HL-60 (cell line): ENCODE measurements at regions not wholly inside any gene's neighbourhood (a gene's known extent, or its start where the extent isn't known, plus 50 kb on each side); places are given as distances from the start of the nearest gene placed in this dataset.

Experiments used
- DNase-seq, 2 experiments: peaks; one replicate each; pipeline ENCODE4 v3.0.0-alpha.2; 2010 to 2020; ENCODE audit warnings: low read depth in 1 of 2, low spot score in 1 of 2
- H3K27ac ChIP-seq: fragments of 250-450 bp; sonication (Bioruptor Pico); replicated peaks from 2 replicates; pipeline ENCODE4 v1.5.1; 2020; ENCODE audit warnings: mild to moderate bottlenecking, moderate library complexity
- H3K27me3 ChIP-seq: fragments of 250-450 bp; sonication (Bioruptor Pico); 2 replicates; pipeline ENCODE4 v1.5.1; 2021; ENCODE audit warnings: mild to moderate bottlenecking, moderate library complexity; ENCODE audit not compliant: insufficient read depth, poor library complexity, severe bottlenecking
- H3K4me3 ChIP-seq: replicated peaks from 2 replicates; pipeline ENCODE4 v1.5.1; 2011; ENCODE audit warnings: mild to moderate bottlenecking, control low read depth, low read length; ENCODE audit not compliant: insufficient read depth
- GABPA ChIP-seq: IDR thresholded peaks from 2 replicates; pipeline ENCODE4 v1.6.1; 2012; ENCODE audit warnings: low read depth
- POLR2AphosphoS5 ChIP-seq: IDR thresholded peaks from 2 replicates; pipeline ENCODE4 v1.6.1; 2012; ENCODE audit warnings: low read depth
- SPI1 ChIP-seq: IDR thresholded peaks from 2 replicates; pipeline ENCODE4 v1.6.1; 2012; ENCODE audit warnings: low read depth, mild to moderate bottlenecking, borderline replicate concordance
- TF ChIP-seq, protein P1 (sequence below): IDR thresholded peaks from 2 replicates; pipeline ENCODE4 v1.6.1; 2012; ENCODE audit warnings: low read depth; ENCODE audit not compliant: insufficient replicate concordance
- TF ChIP-seq, protein P2 (sequence below): IDR thresholded peaks from one replicate; pipeline ENCODE4 v1.5.1; 2011; ENCODE audit warnings: low read length, control low read depth, inconsistent platforms; ENCODE audit not compliant: insufficient read depth

DNA sequence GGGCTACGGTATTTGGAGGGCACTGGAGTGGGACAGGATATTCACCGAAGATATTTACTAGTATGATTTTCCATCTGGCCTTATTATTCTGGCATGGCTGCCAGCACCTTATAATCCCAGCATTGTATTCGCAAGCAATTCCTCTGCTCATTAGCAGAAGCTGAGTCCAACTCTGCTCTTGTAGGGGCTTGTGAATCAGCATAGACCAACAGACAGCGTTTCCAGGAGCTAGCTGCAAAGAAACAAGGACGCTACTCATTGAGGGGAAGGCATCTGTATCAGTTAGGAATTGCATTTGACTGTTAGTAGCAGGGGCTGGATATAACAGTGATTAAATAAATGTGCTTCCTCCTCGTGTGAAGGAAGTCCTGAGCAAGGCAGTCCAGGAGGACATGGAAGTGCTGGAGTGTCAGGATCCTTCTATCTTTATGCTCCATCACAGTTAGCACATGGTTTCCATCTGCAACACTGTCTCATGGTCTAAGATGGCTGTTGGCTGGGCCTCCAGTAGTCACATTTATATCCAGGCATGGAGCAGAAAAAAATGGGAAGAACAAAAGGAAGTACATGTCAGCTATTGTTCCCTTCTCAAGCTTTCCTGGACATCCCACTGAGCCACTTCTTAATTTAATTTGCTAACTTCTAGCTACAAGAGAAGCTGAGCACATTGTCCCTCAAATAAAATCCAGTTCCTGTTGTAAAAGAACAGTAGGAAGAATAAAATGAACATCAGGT lies 214.1 kb downstream of the C1D start:
- Histone ChIP-seq H3K27ac (no peak overlapping the region), H3K27me3 (peaks cover 4% of the 10 kb centered on the region), H3K4me3 (no peak overlapping the region)
- DNase-seq, result no peak
- TF ChIP-seq, protein P1, sequence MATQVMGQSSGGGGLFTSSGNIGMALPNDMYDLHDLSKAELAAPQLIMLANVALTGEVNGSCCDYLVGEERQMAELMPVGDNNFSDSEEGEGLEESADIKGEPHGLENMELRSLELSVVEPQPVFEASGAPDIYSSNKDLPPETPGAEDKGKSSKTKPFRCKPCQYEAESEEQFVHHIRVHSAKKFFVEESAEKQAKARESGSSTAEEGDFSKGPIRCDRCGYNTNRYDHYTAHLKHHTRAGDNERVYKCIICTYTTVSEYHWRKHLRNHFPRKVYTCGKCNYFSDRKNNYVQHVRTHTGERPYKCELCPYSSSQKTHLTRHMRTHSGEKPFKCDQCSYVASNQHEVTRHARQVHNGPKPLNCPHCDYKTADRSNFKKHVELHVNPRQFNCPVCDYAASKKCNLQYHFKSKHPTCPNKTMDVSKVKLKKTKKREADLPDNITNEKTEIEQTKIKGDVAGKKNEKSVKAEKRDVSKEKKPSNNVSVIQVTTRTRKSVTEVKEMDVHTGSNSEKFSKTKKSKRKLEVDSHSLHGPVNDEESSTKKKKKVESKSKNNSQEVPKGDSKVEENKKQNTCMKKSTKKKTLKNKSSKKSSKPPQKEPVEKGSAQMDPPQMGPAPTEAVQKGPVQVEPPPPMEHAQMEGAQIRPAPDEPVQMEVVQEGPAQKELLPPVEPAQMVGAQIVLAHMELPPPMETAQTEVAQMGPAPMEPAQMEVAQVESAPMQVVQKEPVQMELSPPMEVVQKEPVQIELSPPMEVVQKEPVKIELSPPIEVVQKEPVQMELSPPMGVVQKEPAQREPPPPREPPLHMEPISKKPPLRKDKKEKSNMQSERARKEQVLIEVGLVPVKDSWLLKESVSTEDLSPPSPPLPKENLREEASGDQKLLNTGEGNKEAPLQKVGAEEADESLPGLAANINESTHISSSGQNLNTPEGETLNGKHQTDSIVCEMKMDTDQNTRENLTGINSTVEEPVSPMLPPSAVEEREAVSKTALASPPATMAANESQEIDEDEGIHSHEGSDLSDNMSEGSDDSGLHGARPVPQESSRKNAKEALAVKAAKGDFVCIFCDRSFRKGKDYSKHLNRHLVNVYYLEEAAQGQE, result no peak
- TF ChIP-seq POLR2AphosphoS5, result no peak
- TF ChIP-seq, protein P2, sequence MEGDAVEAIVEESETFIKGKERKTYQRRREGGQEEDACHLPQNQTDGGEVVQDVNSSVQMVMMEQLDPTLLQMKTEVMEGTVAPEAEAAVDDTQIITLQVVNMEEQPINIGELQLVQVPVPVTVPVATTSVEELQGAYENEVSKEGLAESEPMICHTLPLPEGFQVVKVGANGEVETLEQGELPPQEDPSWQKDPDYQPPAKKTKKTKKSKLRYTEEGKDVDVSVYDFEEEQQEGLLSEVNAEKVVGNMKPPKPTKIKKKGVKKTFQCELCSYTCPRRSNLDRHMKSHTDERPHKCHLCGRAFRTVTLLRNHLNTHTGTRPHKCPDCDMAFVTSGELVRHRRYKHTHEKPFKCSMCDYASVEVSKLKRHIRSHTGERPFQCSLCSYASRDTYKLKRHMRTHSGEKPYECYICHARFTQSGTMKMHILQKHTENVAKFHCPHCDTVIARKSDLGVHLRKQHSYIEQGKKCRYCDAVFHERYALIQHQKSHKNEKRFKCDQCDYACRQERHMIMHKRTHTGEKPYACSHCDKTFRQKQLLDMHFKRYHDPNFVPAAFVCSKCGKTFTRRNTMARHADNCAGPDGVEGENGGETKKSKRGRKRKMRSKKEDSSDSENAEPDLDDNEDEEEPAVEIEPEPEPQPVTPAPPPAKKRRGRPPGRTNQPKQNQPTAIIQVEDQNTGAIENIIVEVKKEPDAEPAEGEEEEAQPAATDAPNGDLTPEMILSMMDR, result no peak
- TF ChIP-seq SPI1, result no peak
- no peak for TF ChIP-seq GABPA

DNA sequence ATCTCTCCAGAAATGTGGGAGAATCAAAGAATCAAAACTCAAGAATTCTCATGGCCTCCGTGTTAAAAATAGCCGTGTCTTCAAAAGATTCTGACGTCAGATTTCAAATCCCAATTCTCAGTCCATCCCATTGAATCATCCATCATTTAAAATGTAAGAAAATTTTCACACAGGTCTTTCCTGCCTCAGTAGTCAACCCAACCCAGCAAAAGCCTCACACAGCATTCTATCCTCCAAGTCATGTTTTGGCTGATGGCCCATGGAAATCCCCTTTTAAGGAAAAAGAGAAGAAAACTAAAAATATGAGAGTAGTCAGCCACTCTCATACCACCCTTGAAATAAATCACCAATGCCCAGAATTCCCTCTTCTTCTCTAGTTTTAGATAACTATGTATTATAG lies 211.8 kb downstream of the C1D start:
- Histone ChIP-seq H3K27me3 (peaks cover 4% of the 10 kb centered on the region), H3K4me3 (no peak overlapping the region), H3K27ac (no peak overlapping the region)
- TF ChIP-seq GABPA (no peak), POLR2AphosphoS5 (no peak), SPI1 (no peak)
- TF ChIP-seq, protein P2, result no peak
- TF ChIP-seq, protein P1, result no peak
- DNase-seq, result no peak

DNA sequence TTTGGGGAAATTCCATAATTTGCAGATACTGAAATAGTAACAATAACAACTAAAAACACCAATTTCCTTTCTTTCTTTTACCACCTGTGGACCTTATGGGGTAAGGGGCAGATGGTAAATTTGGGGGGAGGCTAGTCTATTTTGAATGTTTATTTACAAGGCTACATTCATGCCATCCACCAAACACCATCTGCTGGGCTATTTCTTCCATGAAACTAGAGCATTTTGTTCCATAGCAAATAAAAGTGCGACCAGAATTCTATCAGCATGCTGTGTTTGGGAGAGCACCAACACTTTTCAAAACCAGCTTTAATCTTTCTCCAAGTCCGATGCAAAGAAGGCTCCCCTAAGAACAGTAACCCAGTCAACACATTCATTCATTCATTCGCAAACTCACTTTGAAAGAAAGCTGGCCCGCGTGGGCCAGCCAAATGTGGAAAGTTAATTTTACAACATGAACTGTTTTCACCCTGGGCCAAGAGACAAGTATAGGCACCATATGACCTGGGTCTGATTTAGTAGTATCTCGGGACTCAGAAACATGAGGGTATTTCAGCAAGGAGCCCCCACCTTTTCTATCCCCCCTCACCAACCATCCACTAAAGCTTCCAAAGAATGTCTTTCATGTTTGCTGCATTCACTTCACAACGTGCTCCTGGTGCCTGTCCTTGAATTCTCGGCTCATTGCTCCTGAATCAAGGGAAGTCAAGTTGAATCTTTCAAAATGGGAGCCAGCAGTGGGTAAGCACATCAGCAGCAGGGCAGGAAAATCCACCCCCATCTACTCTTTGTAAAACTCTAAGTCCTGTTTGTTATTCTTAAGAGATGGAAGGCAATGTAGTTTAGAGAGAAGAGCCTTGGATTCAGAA lies 210.6 kb downstream of the C1D start:
- TF ChIP-seq SPI1 (no peak), GABPA (no peak), POLR2AphosphoS5 (no peak)
- TF ChIP-seq, protein P2, result no peak
- TF ChIP-seq, protein P1, result no peak
- no peak for DNase-seq
- Histone ChIP-seq H3K4me3 (no peak overlapping the region), H3K27ac (no peak overlapping the region), H3K27me3 (peaks cover 4% of the 10 kb centered on the region)
